BJ (cell line): ENCODE measurements at regions not wholly inside any gene's neighbourhood (a gene's known extent, or its start where the extent isn't known, plus 50 kb on each side); places are given as distances from the start of the nearest gene placed in this dataset.

ENCODE experiments used
- CTCF ChIA-PET: fragments of 350-600 bp; formaldehyde crosslinking; extraction: SDS; loops from one replicate; lab custom pipeline; 2021; ENCODE audit warnings: antibody characterized with exemption, inconsistent platforms; lab: Yijun Ruan, JAX
- POLR2A ChIA-PET: fragments of 300-600 bp; sonication (Branson Sonifier 250); formaldehyde crosslinking; extraction: SDS; loops from one replicate; lab custom pipeline; 2021; ENCODE audit warnings: antibody characterized with exemption; lab: Charles Lee
- DNase-seq: peaks from one replicate; pipeline ENCODE4 v3.0.0-alpha.2; 2011; ENCODE audit warnings: low read depth
- H3K27me3 ChIP-seq: 2 replicates; pipeline ENCODE4 v1.6.0; 2011; ENCODE audit warnings: low read length; ENCODE audit not compliant: control insufficient read depth, insufficient read depth
- H3K36me3 ChIP-seq: 2 replicates; pipeline ENCODE4 v1.5.1; 2011; ENCODE audit warnings: low read length; ENCODE audit not compliant: control insufficient read depth, insufficient read depth
- H3K4me3 ChIP-seq: 2 replicates; pipeline ENCODE4 v1.5.1; 2011; ENCODE audit warnings: low read depth, mild to moderate bottlenecking, control low read depth, low read length
- TF ChIP-seq, protein P1 (sequence below): IDR thresholded peaks from 2 replicates; pipeline ENCODE4 v1.5.1; 2011; ENCODE audit warnings: low read depth, mild to moderate bottlenecking, control low read depth, inconsistent platforms, low read length, moderate library complexity; ENCODE audit not compliant: insufficient read depth

DNA sequence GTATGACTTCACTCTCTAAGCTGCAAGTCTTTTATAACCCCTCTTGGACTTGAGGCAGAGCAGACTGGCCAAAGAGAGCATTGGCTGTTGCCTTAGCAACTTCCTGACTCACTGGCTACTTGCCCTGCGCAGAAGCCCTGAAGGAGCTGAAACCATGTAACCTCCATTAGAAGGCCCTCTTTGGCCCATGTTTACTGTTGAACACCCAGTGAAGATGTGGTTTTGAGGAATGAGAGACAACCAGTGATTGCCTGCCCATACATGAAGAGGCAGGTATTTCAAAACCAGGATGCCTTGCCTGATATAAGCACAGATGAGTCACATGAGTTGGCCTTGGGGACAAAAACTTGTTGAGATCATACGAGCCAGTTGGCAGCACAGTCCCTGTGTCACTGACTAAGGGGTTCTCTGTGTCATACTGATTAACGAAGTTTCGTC lies 182.5 kb downstream of the EDN1 start:
- ChIA-PET CTCF (interaction anchor here (0.6 to 1.7 kb wide), 2 partner anchors 9 to 182 kb away, joined by 3 to 6 read pairs; partner anchors contain the start of gene EDN1), POLR2A (interaction anchor here (0.5 kb wide), 1 partner anchor 9 kb away, joined by 3 read pairs; no protein-coding TSS in a partner anchor)
- Histone ChIP-seq H3K27me3 (no peaks in the 10 kb centered on the region), H3K36me3 (no peaks in the 10 kb centered on the region), H3K4me3 (no peak overlapping the region)
- TF ChIP-seq, protein P1, sequence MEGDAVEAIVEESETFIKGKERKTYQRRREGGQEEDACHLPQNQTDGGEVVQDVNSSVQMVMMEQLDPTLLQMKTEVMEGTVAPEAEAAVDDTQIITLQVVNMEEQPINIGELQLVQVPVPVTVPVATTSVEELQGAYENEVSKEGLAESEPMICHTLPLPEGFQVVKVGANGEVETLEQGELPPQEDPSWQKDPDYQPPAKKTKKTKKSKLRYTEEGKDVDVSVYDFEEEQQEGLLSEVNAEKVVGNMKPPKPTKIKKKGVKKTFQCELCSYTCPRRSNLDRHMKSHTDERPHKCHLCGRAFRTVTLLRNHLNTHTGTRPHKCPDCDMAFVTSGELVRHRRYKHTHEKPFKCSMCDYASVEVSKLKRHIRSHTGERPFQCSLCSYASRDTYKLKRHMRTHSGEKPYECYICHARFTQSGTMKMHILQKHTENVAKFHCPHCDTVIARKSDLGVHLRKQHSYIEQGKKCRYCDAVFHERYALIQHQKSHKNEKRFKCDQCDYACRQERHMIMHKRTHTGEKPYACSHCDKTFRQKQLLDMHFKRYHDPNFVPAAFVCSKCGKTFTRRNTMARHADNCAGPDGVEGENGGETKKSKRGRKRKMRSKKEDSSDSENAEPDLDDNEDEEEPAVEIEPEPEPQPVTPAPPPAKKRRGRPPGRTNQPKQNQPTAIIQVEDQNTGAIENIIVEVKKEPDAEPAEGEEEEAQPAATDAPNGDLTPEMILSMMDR = no peak
- DNase-seq = peak; percentile 26

DNA sequence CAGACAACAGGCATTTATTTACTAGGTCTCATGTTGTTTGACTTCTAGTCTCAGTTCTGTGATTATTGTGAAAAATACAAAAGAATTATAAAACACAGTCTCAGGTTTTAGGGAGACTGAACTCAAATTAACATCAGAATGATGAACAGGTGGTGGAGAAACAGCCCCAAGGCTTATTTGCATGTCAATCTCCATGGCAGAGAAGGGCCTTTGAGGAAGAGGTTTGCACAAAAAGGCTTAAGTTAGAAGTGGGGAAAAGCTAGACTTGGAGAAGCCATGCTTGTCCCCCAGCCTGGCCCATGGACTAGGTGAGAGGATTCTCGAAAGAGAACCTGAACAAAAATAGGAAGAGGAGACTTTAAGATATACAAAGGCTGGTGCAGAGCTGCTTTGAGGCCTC lies 183.3 kb downstream of the EDN1 start:
- TF ChIP-seq, protein P1 = no peak
- POLR2A ChIA-PET = no interaction called here
- H3K27me3 ChIP-seq = no peaks in the 10 kb centered on the region
- CTCF ChIA-PET = interaction anchor here (0.6 to 1.7 kb wide), 6 partner anchors 8 to 183 kb away, joined by 3 to 6 read pairs (median 3); partner anchors contain the start of gene EDN1
- no peak overlapping the region for H3K4me3 ChIP-seq
- DNase-seq = no peak
- no peaks in the 10 kb centered on the region for H3K36me3 ChIP-seq

DNA sequence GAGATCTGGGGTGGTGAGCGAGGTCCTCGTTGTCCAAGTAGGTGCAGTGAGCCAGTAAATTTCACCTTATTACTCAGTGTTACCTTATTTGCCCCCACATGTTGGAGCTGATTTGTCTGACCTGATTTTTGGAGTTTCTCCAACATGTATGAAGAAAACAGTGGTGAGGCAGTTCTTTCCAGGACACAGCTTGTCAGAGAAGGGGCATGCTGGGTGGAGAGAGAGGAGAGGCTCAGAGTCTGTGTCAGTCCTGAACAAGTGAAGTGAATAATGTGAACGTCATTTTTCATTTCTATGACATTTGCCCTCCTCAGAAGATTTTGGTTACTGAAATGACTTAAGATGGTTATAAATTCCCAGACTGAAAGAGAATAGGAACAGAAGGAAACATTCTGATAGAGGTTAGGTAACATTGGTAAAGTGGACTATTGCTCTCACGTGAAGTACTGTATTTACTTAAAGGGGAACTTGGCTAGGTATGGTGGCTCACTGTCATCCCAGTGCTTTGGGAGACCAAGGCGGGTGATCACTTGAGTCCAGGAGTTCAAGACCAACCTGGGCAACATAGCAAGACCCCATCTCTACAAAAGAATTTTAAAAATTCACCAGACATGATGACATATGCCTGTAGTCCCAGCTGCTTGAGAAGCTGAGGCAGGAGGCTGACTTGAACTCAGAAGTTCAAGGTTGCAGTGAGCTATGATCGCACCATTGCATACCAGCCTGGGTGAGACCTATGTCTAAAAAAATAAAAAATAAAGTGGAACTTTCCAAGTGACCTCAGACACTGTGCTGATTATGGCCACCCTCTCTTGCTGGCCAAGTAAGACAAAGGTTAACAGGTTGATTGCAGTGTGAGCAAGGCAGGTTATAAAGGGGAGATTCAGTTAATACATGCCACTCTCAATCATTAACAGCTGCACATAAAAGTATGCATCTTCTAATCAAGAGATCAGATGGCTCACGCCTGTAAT lies 184.3 kb downstream of the EDN1 start:
- no peak for DNase-seq
- TF ChIP-seq, protein P1 = no peak
- ChIA-PET CTCF (interaction anchor here (0.7 to 1.7 kb wide), 5 partner anchors 7 to 184 kb away, joined by 3 to 6 read pairs (median 3); partner anchors contain the start of gene EDN1), POLR2A (no interaction called here)
- no peaks in the 10 kb centered on the region for H3K27me3 ChIP-seq
- no peaks in the 10 kb centered on the region for H3K36me3 ChIP-seq
- H3K4me3 ChIP-seq = no peak overlapping the region

DNA sequence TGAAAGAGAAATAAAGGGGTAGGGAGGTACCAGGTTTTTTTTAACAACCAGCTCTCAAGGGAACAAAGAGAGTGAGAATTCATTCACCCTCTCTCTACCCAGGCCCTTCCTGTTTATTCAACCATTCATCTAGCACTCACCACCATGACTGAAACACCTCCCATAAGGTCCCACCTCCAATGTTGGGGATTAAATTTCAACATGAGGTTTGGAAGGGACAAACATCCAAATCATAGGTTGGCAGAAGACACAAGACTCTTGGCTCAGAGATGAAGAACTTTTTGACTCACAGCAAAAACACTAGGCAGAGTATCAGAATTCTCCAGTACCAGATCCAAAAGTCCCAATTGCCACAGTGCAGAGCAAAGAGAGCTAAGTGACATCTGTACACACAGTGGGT lies 186.3 kb downstream of the EDN1 start:
- no peak overlapping the region for H3K4me3 ChIP-seq
- TF ChIP-seq, protein P1 = no peak
- ChIA-PET CTCF (no interaction called here), POLR2A (no interaction called here)
- DNase-seq = no peak
- no peaks in the 10 kb centered on the region for H3K36me3 ChIP-seq
- no peaks in the 10 kb centered on the region for H3K27me3 ChIP-seq

DNA sequence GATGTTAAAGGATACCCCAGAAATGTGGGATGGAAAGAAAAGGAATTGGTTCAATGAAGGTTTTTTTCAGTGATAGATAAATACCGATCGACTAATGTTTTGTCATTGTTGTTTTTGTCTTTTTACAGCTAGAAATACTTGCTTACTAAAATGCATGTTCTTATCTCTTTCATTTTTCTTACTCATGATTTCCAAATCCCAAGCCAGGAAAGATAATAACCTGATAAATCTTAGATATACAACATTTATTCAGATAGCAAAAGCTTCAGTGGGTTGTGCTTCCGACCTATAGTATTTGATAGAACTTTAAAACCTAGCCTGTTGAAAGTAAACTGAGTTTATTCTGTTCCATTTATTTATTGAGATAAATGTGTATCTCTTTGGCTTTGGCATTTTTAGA lies 187.5 kb downstream of the EDN1 start:
- Histone ChIP-seq H3K27me3 (no peaks in the 10 kb centered on the region), H3K36me3 (no peaks in the 10 kb centered on the region), H3K4me3 (no peak overlapping the region)
- DNase-seq = no peak
- TF ChIP-seq, protein P1 = no peak
- ChIA-PET CTCF (interaction anchor here (0.7 kb wide), 1 partner anchor 19 kb away, joined by 3 read pairs; no protein-coding TSS in a partner anchor), POLR2A (no interaction called here)
